ENCODE measurements at regions not wholly inside any gene's neighbourhood (a gene's known extent, or its start where the extent isn't known, plus 50 kb on each side); places are given as distances from the start of the nearest gene placed in this dataset.

GRCh38 chr17:79340333-79341221 lies 266.0 kb downstream of the ENGASE start:
- DNase-seq, result peak; percentile 22

GRCh38 chr17:79339321-79339720 lies 264.7 kb downstream of the ENGASE start:
- DNase-seq, result no peak

- peak; percentile 49 for DNase-seq
Observed at GRCh38 chr17:79338604-79339003, 264.0 kb downstream of the ENGASE start.

GRCh38 chr17:79338152-79338551 lies 263.5 kb downstream of the ENGASE start:
- peak; percentile 12 for DNase-seq

- DNase-seq, result no peak
Observed at GRCh38 chr17:79337053-79337452, 262.4 kb downstream of the ENGASE start.

GRCh38 chr17:79335456-79335855 lies 260.8 kb downstream of the ENGASE start:
- DNase-seq, result no peak

GRCh38 chr17:79332011-79332554 lies 257.5 kb downstream of the ENGASE start:
- DNase-seq, result no peak

GRCh38 chr17:79331492-79331891 lies 256.9 kb downstream of the ENGASE start:
- DNase-seq, result no peak

- DNase-seq, result no peak
Observed at GRCh38 chr17:79330696-79331095, 256.1 kb downstream of the ENGASE start.

- no peak for DNase-seq
Observed at GRCh38 chr17:79330229-79330628, 255.6 kb downstream of the ENGASE start.

GRCh38 chr17:79326814-79327213 lies 252.2 kb downstream of the ENGASE start:
- no peak for DNase-seq

- peak; percentile 34 for DNase-seq
Observed at GRCh38 chr17:79325709-79326430, 251.2 kb downstream of the ENGASE start.

GRCh38 chr17:79324194-79324593 lies 249.6 kb downstream of the ENGASE start:
- no peak for DNase-seq

GRCh38 chr17:79323566-79323965 lies 248.9 kb downstream of the ENGASE start:
- DNase-seq, result no peak

- no peak for DNase-seq
Observed at GRCh38 chr17:79322211-79323123, 247.8 kb downstream of the ENGASE start.

GRCh38 chr17:79320331-79320730 lies 245.7 kb downstream of the ENGASE start:
- DNase-seq, result no peak

GRCh38 chr17:79317916-79318315 lies 243.3 kb downstream of the ENGASE start:
- no peak for DNase-seq

GRCh38 chr17:79316805-79317204 lies 242.2 kb downstream of the ENGASE start:
- DNase-seq, result no peak

- no peak for DNase-seq
Observed at GRCh38 chr17:79315358-79316105, 240.9 kb downstream of the ENGASE start.

- DNase-seq, result no peak
Observed at GRCh38 chr17:79314617-79315357, 240.2 kb downstream of the ENGASE start.

- no peak for DNase-seq
Observed at GRCh38 chr17:79311373-79311772, 236.7 kb downstream of the ENGASE start.
